Activated CD4-positive, alpha-beta T cell treated with anti-CD3 and anti-CD28 coated beads for 1 hour (primary cell): ENCODE measurements at regions not wholly inside any gene's neighbourhood (a gene's known extent, or its start where the extent isn't known, plus 50 kb on each side); places are given as distances from the start of the nearest gene placed in this dataset.

ENCODE experiments used
- DNase-seq: peaks from one replicate; pipeline ENCODE4 v3.0.0-alpha.2; 2020

- DNase-seq = no peak
Measured at GRCh38 chr1:98374098-98374497, 287.4 kb upstream of the SNX7 start.

- DNase-seq = no peak
Measured at GRCh38 chr1:98373056-98373455, 288.5 kb upstream of the SNX7 start.

GRCh38 chr1:98371764-98372163 lies 289.8 kb upstream of the SNX7 start:
- DNase-seq = no peak

- no peak for DNase-seq
Measured at GRCh38 chr1:98369463-98369862, 292.1 kb upstream of the SNX7 start.

- DNase-seq = no peak
Measured at GRCh38 chr1:98368995-98369394, 292.5 kb upstream of the SNX7 start.

GRCh38 chr1:98367426-98367825 lies 294.1 kb upstream of the SNX7 start:
- DNase-seq = no peak

GRCh38 chr1:98366343-98366742 lies 295.2 kb upstream of the SNX7 start:
- DNase-seq = no peak

- DNase-seq = no peak
Measured at GRCh38 chr1:98364544-98364943, 297.0 kb upstream of the SNX7 start.

- DNase-seq = no peak
Measured at GRCh38 chr1:98360864-98361263, 300.7 kb upstream of the SNX7 start.

GRCh38 chr1:98355656-98356383 lies 305.7 kb upstream of the SNX7 start:
- no peak for DNase-seq

- no peak for DNase-seq
Measured at GRCh38 chr1:98352378-98352777, 309.1 kb upstream of the SNX7 start.

- no peak for DNase-seq
Measured at GRCh38 chr1:98351561-98351960, 310.0 kb upstream of the SNX7 start.

GRCh38 chr1:98345417-98345816 lies 316.1 kb upstream of the SNX7 start:
- no peak for DNase-seq

- DNase-seq = no peak
Measured at GRCh38 chr1:98344731-98345130, 316.8 kb upstream of the SNX7 start.

- no peak for DNase-seq
Measured at GRCh38 chr1:98342566-98342965, 319.0 kb upstream of the SNX7 start.

GRCh38 chr1:98340511-98340910 lies 321.0 kb upstream of the SNX7 start:
- no peak for DNase-seq

GRCh38 chr1:98336472-98337083 lies 324.9 kb upstream of the SNX7 start:
- no peak for DNase-seq

GRCh38 chr1:98333936-98334335 lies 327.6 kb upstream of the SNX7 start:
- DNase-seq = no peak

GRCh38 chr1:98333406-98333805 lies 328.1 kb upstream of the SNX7 start:
- DNase-seq = no peak

GRCh38 chr1:98331718-98332311 lies 329.7 kb upstream of the SNX7 start:
- DNase-seq = no peak

GRCh38 chr1:98331243-98331642 lies 330.3 kb upstream of the SNX7 start:
- DNase-seq = no peak

GRCh38 chr1:98330224-98330623 lies 331.3 kb upstream of the SNX7 start:
- DNase-seq = no peak

GRCh38 chr1:98328855-98329254 lies 332.7 kb upstream of the SNX7 start:
- DNase-seq = no peak

- no peak for DNase-seq
Measured at GRCh38 chr1:98327220-98327861, 334.2 kb upstream of the SNX7 start.
